ENCODE measurements at regions not wholly inside any gene's neighbourhood (a gene's known extent, or its start where the extent isn't known, plus 50 kb on each side); places are given as distances from the start of the nearest gene placed in this dataset.

- intact Hi-C loops (cut with DNase I), result no loop called here
- DNase-seq, result no peak
These were observed 68.1 kb upstream of the FAM9C start for GRCh38 chrX:13112499-13112898.

GRCh38 chrX:13110433-13111324, 66.3 kb upstream of the FAM9C start:
- H3K36me3 ChIP-seq, result no peaks in the 10 kb centered on the region
- intact Hi-C loops (cut with DNase I), result no loop called here
- DNase-seq (no peak), ATAC-seq (peak; percentile 93 to 95)
- TF ChIP-seq CTCF (IDR thresholded peaks at IDR 0.05), result no peak
- peaks cover 20% of the 10 kb centered on the region for H3K4me1 ChIP-seq
- peak overlapping the region; percentile 68 for H3K27ac ChIP-seq
- H3K4me3 ChIP-seq, result no peak overlapping the region
- H3K27me3 ChIP-seq (ENCODE audit: low read depth), result no peaks in the 10 kb centered on the region
- no peaks in the 10 kb centered on the region for H3K9me3 ChIP-seq

More at GRCh38 chrX:13112499-13112898, 68.1 kb upstream of the FAM9C start:
- H3K4me3 ChIP-seq, result no peak overlapping the region
- peaks cover 20% of the 10 kb centered on the region for H3K4me1 ChIP-seq
- TF ChIP-seq CTCF (IDR thresholded peaks at IDR 0.05), result no peak
- ATAC-seq, result no peak
- H3K27me3 ChIP-seq (ENCODE audit: low read depth), result no peaks in the 10 kb centered on the region
- no peaks in the 10 kb centered on the region for H3K36me3 ChIP-seq
- H3K27ac ChIP-seq, result no peak overlapping the region
- H3K9me3 ChIP-seq, result no peaks in the 10 kb centered on the region

GRCh38 chrX:13109817-13110216, 65.4 kb upstream of the FAM9C start:
- peaks cover 14% of the 10 kb centered on the region for H3K4me1 ChIP-seq
- H3K4me3 ChIP-seq, result no peak overlapping the region
- no peaks in the 10 kb centered on the region for H3K9me3 ChIP-seq
- no peaks in the 10 kb centered on the region for H3K36me3 ChIP-seq
- DNase-seq (no peak), ATAC-seq (no peak)
- no peaks in the 10 kb centered on the region for H3K27me3 ChIP-seq (ENCODE audit: low read depth)
- intact Hi-C loops (cut with DNase I), result no loop called here
- no peak for TF ChIP-seq CTCF (IDR thresholded peaks at IDR 0.05)
- peak overlapping the region; percentile 68 for H3K27ac ChIP-seq

GRCh38 chrX:13103914-13104274, 59.5 kb upstream of the FAM9C start:
- no peaks in the 10 kb centered on the region for H3K27me3 ChIP-seq (ENCODE audit: low read depth)
- H3K36me3 ChIP-seq, result no peaks in the 10 kb centered on the region
- intact Hi-C loops (cut with DNase I), result no loop called here
- no peaks in the 10 kb centered on the region for H3K9me3 ChIP-seq
- ATAC-seq (no peak), DNase-seq (no peak)
- H3K4me1 ChIP-seq, result peaks cover 27% of the 10 kb centered on the region
- no peak overlapping the region for H3K4me3 ChIP-seq
- TF ChIP-seq CTCF (IDR thresholded peaks at IDR 0.05), result no peak
- H3K27ac ChIP-seq, result no peak overlapping the region

GRCh38 chrX:13103188-13103913, 58.9 kb upstream of the FAM9C start:
- Histone ChIP-seq H3K27ac (peak overlapping the region; percentile 62), H3K4me1 (peaks cover 27% of the 10 kb centered on the region), H3K9me3 (no peaks in the 10 kb centered on the region), H3K27me3 (ENCODE audit: low read depth) (no peaks in the 10 kb centered on the region), H3K4me3 (no peak overlapping the region), H3K36me3 (no peaks in the 10 kb centered on the region)
- no peak for ATAC-seq
- intact Hi-C loops (cut with DNase I), result no loop called here
- TF ChIP-seq CTCF (IDR thresholded peaks at IDR 0.05), result no peak
- no peak for DNase-seq

Measured in lower lobe of right lung (tissue), 2 donors.